ENCODE measurements at regions not wholly inside any gene's neighbourhood (a gene's known extent, or its start where the extent isn't known, plus 50 kb on each side); places are given as distances from the start of the nearest gene placed in this dataset.

DNA sequence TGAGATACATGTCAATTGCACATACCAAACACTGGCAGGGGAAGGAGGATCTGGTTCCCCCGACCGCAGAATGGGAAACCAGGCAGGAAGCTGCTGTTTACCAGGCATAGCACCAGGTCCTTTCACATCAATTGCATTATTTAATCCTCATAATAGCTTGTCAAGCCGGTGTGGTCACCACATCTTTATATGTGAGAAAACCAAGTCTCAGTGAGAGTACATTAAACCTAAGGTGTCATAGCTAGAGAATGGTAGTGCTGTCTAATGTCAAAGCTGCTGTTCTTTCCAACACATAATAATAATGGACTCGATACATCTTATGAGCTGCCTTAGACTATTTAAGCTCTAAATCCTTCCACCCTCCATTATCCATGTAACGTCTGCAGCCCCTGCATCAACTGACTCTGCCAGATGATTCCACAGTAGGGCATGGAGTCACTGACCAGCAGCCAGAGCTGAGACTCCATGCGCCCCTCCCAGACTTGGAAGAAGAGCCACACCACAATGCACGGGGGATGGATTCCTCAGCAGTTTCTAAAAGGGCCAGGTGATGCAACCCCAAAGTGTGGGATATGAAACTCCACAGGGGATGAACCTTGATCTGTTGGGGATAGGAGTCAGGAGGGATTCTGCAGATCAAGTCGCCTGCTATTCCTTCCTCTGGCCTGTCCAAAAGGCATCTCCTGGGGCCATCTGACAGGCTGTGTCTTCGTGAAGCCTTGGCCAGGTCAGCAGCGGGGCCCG, 71.8 kb downstream of the GPR6 start:
- in situ Hi-C loops (cut with MboI; ENCODE audit: low pct_unique_long_range_greater_than_20kb, low sequenced_read_pairs): loop anchor here (25.0 kb wide), 3 partner anchors 337 to 513 kb away; no protein-coding TSS in a partner anchor
- DNase-seq: no peak
